Peyer's patch (tissue), 4 donors: ENCODE measurements at regions not wholly inside any gene's neighbourhood (a gene's known extent, or its start where the extent isn't known, plus 50 kb on each side); places are given as distances from the start of the nearest gene placed in this dataset.
"Not testable (repeated sequence)": the region's sequence is repeated elsewhere in the genome, so short reads cannot be mapped to it uniquely, and the experiment has no call there.

ENCODE experiments used
- DNase-seq, 3 donors: peaks; one replicate each; pipeline ENCODE4 v3.0.0-alpha.2; 2017 to 2019
- H3K27ac ChIP-seq, 4 donors: fragments of 200-600 bp; sonication (generic); one replicate each; pipeline ENCODE4 v1.5.1; 2016 to 2019
- H3K27me3 ChIP-seq, 2 donors: fragments of 200-600 bp; sonication (generic); one replicate each; pipeline ENCODE4 v1.5.1; 2019
- H3K36me3 ChIP-seq, 3 donors: fragments of 200-600 bp; sonication (generic); one replicate each; pipeline ENCODE4 v1.5.1; 2016 to 2019
- H3K4me1 ChIP-seq, 4 donors: fragments of 200-600 bp; sonication (generic); one replicate each; pipeline ENCODE4 v1.5.1; 2016 to 2019
- H3K4me3 ChIP-seq, 4 donors: fragments of 200-600 bp; sonication (generic); 1 replicate in 3 of 4; 2 replicates in 1 of 4; pipeline ENCODE4 v1.5.1; 2016 to 2019; ENCODE audit warnings: mild to moderate bottlenecking in 1 of 4
- H3K9me3 ChIP-seq, 4 donors: fragments of 200-600 bp; sonication (generic); one replicate each; pipeline ENCODE4 v1.5.1; 2016 to 2019; ENCODE audit warnings: mild to moderate bottlenecking in 1 of 4
- POLR2A ChIP-seq, 2 donors: fragments of 450-650 bp; IDR thresholded peaks; one replicate each; pipeline ENCODE4 v1.5.1; 2017; ENCODE audit warnings: antibody characterized with exemption in 2 of 2, mild to moderate bottlenecking in 2 of 2, moderate library complexity in 2 of 2
- TF ChIP-seq, protein P1 (sequence below), 6 experiments: fragments of 450-650 bp in 4 of 6; fragments of 200-600 bp in 2 of 6; sonication (generic) in 1 of 6; IDR thresholded peaks; one replicate each; pipeline ENCODE4 v1.5.1; 2017 to 2019; ENCODE audit warnings: antibody characterized with exemption in 6 of 6, mild to moderate bottlenecking in 3 of 6, moderate library complexity in 1 of 6

DNA sequence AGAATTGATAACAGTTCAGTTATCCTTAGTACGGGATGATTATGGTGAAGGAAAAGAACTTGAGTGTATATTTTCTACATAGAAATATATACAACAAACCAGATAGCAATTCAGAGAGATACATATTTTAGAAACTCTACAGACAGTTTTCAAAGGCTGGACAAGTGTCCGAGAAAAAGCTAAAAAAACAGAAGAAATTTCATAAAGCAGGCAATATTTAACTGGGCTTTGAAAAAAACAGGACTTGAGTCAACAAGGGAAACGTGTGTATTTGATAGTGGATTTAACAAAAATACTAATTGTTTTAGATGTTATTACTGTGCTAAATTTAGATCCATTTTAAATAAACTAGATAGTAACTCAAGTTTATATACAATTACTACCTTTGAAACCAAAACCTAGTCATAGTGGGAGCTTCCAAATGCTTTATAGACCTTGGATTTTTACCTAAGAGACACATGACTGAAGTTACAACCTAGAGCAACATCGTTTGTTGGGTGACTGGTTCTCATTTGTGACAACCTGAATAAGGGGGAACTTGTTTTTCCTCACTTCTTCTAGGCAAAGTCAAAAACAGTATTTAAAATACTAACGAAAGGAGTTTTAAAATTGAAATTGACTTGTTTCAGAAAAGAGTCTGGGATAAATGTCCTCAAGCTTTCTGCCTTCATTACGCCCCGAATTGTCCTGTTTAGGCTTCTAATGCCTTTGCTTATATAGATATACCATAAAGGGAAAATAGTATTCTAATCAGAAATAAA is 116.7 kb upstream of the PRSS16 start:
- peak overlapping the region; percentile 91 to 95 (median 93) for H3K27ac ChIP-seq
- no peaks in the 10 kb centered on the region for H3K27me3 ChIP-seq
- no peaks in the 10 kb centered on the region for H3K9me3 ChIP-seq
- H3K4me1 ChIP-seq = peaks cover 0 to 7% (median 3%) of the 10 kb centered on the region in 4 donors
- no peak for DNase-seq
- TF ChIP-seq, protein P1, sequence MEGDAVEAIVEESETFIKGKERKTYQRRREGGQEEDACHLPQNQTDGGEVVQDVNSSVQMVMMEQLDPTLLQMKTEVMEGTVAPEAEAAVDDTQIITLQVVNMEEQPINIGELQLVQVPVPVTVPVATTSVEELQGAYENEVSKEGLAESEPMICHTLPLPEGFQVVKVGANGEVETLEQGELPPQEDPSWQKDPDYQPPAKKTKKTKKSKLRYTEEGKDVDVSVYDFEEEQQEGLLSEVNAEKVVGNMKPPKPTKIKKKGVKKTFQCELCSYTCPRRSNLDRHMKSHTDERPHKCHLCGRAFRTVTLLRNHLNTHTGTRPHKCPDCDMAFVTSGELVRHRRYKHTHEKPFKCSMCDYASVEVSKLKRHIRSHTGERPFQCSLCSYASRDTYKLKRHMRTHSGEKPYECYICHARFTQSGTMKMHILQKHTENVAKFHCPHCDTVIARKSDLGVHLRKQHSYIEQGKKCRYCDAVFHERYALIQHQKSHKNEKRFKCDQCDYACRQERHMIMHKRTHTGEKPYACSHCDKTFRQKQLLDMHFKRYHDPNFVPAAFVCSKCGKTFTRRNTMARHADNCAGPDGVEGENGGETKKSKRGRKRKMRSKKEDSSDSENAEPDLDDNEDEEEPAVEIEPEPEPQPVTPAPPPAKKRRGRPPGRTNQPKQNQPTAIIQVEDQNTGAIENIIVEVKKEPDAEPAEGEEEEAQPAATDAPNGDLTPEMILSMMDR (IDR thresholded peaks at IDR 0.05) = no peak
- TF ChIP-seq POLR2A (IDR thresholded peaks at IDR 0.05) = no peak
- no peaks in the 10 kb centered on the region for H3K36me3 ChIP-seq
- peak overlapping the region; percentile 42 to 68 (median 46) for H3K4me3 ChIP-seq

GRCh38 chr6:27132282-27132531 is 115.3 kb upstream of the PRSS16 start:
- not testable (repeated sequence) for H3K27me3 ChIP-seq, H3K4me1 ChIP-seq, DNase-seq, H3K36me3 ChIP-seq, H3K9me3 ChIP-seq
- Histone ChIP-seq H3K27ac (peak overlapping the region; percentile 91 to 95 (median 93)), H3K4me3 (peak overlapping the region; percentile 42 to 68 (median 56))

DNA sequence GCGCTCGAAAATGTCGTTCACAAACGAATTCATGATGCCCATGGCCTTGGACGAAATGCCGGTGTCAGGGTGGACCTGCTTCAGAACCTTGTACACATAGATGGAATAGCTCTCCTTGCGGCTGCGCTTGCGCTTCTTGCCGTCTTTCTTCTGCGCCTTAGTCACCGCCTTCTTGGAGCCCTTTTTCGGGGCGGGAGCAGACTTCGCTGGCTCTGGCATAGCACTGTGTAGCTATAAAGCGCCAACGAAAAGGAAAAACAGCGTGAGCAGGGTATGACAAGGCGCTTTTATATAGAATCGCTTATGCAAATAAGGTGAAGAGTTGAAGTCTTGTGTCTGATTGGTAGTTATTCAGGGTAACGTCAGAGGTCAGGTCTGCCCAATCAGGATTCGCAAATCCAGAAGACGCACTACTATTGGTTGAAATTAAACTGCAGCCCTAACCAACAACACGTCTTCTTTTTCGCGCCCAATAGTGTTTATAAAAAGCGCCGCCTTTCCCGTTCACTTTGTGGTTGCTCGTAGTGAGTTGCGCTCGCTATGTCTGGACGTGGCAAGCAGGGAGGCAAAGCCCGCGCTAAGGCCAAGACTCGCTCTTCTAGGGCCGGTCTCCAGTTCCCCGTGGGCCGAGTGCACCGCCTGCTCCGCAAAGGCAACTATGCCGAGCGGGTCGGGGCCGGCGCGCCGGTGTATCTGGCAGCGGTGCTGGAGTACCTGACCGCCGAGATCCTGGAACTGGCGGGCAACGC is 114.8 kb upstream of the PRSS16 start:
- no peaks in the 10 kb centered on the region for H3K9me3 ChIP-seq
- no peaks in the 10 kb centered on the region for H3K27me3 ChIP-seq
- DNase-seq = peak; percentile 89 to 97 (median 95)
- H3K36me3 ChIP-seq = no peaks in the 10 kb centered on the region
- peak overlapping the region; percentile 42 to 68 (median 63) for H3K4me3 ChIP-seq
- peak overlapping the region; percentile 91 to 95 (median 93) for H3K27ac ChIP-seq
- TF ChIP-seq POLR2A (IDR thresholded peaks at IDR 0.05) = peak; percentile 98 to 99
- TF ChIP-seq, protein P1 (IDR thresholded peaks at IDR 0.05) = peak in 1 of 6 experiments; percentile 16
- peaks cover 0 to 7% (median 3%) of the 10 kb centered on the region in 4 donors for H3K4me1 ChIP-seq

DNA sequence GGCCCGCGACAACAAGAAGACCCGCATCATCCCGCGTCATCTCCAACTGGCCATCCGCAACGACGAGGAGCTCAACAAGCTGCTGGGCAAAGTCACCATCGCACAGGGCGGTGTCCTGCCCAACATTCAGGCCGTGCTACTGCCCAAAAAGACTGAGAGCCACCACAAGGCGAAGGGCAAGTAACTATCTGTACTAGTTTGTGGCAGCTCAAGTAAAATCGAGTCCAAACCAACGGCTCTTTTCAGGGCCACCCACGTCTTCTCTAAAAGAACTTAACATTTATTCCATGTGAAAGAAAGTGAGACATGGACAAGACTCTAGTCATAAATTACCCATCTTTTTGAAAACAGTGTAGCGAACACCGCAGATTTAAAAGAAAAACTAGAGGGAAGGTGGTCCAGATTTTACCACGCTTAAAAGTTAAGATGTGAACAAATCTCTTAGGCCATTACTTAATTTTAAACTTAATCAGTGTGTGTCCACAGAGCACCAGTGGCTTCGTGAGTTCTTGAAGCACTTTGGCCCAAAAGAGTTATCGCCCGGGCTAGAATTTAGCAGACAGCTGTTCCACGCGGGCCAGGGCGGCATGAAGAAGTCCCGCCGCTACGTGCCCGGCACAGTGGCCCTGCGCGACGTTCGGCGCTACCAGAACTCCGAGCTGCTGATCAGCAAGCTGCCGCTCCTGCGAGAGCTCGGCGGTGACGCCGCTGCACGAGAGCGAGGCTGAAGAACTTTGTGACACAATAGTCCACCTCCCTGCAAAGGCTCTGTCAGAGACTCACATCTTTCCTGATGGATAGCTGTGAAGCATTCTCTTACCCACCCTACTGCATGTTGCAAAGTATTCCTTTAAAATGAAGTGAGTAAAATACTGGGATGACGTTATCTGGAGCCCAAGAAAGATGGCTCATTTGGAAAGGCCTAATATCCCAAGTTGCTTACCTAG is 113.9 kb upstream of the PRSS16 start:
- TF ChIP-seq, protein P1 (IDR thresholded peaks at IDR 0.05) = no peak
- peak; percentile 62 to 68 for TF ChIP-seq POLR2A (IDR thresholded peaks at IDR 0.05)
- H3K4me1 ChIP-seq = peaks cover 0 to 7% (median 3%) of the 10 kb centered on the region in 4 donors
- H3K27me3 ChIP-seq = no peaks in the 10 kb centered on the region
- no peaks in the 10 kb centered on the region for H3K36me3 ChIP-seq
- DNase-seq = peak; percentile 77 to 90 (median 82)
- peak overlapping the region; percentile 91 to 95 (median 93) for H3K27ac ChIP-seq
- peak overlapping the region; percentile 42 to 68 (median 63) for H3K4me3 ChIP-seq
- H3K9me3 ChIP-seq = no peaks in the 10 kb centered on the region

- Histone ChIP-seq H3K4me3 (no peak overlapping the region), H3K27me3 (no peaks in the 10 kb centered on the region), H3K9me3 (no peaks in the 10 kb centered on the region), H3K36me3 (no peaks in the 10 kb centered on the region), H3K27ac (no peak overlapping the region), H3K4me1 (peaks cover 0 to 7% (median 3%) of the 10 kb centered on the region in 4 donors)
- DNase-seq = no peak
- TF ChIP-seq, protein P1 (IDR thresholded peaks at IDR 0.05) = no peak
- TF ChIP-seq POLR2A (IDR thresholded peaks at IDR 0.05) = no peak
These were observed 112.3 kb upstream of the PRSS16 start for GRCh38 chr6:27135087-27135657.
